ENCODE measurements at regions not wholly inside any gene's neighbourhood (a gene's known extent, or its start where the extent isn't known, plus 50 kb on each side); places are given as distances from the start of the nearest gene placed in this dataset.

- in situ Hi-C loops (cut with MboI; ENCODE audit: low sequenced_read_pairs, unreplicated experiment) = no loop called here
- TF ChIP-seq, protein P1, sequence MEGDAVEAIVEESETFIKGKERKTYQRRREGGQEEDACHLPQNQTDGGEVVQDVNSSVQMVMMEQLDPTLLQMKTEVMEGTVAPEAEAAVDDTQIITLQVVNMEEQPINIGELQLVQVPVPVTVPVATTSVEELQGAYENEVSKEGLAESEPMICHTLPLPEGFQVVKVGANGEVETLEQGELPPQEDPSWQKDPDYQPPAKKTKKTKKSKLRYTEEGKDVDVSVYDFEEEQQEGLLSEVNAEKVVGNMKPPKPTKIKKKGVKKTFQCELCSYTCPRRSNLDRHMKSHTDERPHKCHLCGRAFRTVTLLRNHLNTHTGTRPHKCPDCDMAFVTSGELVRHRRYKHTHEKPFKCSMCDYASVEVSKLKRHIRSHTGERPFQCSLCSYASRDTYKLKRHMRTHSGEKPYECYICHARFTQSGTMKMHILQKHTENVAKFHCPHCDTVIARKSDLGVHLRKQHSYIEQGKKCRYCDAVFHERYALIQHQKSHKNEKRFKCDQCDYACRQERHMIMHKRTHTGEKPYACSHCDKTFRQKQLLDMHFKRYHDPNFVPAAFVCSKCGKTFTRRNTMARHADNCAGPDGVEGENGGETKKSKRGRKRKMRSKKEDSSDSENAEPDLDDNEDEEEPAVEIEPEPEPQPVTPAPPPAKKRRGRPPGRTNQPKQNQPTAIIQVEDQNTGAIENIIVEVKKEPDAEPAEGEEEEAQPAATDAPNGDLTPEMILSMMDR (IDR thresholded peaks at IDR 0.05; ENCODE audit: borderline replicate concordance, control extremely low read depth, extremely low read depth, insufficient read depth, missing control alignments) = no peak
- peak; percentile 12 for DNase-seq (ENCODE audit: low spot score)
These were observed 649.6 kb upstream of the DIPK2B start for GRCh38 chrX:45850197-45850774.

DNA sequence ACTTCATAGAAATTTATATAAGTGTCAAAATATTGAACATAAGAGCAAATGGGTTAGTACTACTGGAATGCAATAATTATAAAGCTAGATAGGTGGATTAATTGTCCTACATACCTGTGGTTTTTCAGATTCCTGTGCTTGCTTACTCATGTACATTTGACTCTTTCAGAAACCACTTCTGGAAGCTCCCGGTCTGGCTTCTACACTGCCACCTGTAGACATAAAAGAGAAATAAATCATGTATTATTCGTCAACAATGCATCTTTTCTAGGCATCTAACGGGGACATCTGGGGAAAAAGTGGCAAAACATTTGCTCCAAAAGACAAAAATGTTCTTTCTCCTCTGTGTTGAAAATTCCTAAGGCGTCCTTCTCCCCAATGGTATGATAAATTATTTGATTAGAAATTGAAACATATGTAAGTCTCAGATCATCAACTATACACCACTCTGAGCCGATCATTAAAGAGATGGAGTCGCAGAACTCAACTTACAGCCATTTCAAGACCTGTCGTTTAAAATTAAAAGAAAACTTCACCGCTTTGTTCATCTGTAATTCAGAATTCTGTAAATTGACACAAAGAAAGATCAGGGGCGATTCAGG lies 648.7 kb upstream of the DIPK2B start:
- TF ChIP-seq, protein P1 (IDR thresholded peaks at IDR 0.05; ENCODE audit: borderline replicate concordance, control extremely low read depth, extremely low read depth, insufficient read depth, missing control alignments) = peak; percentile 10

GRCh38 chrX:45847961-45848360 lies 647.3 kb upstream of the DIPK2B start:
- TF ChIP-seq, protein P1 (IDR thresholded peaks at IDR 0.05; ENCODE audit: borderline replicate concordance, control extremely low read depth, extremely low read depth, insufficient read depth, missing control alignments) = no peak
- no peak for DNase-seq (ENCODE audit: low spot score)
- in situ Hi-C loops (cut with MboI; ENCODE audit: low sequenced_read_pairs, unreplicated experiment) = no loop called here

More for the DNA sequence above, 648.7 kb upstream of the DIPK2B start:
- in situ Hi-C loops (cut with MboI; ENCODE audit: low sequenced_read_pairs, unreplicated experiment) = no loop called here
- DNase-seq (ENCODE audit: low spot score) = peak; percentile 31

- in situ Hi-C loops (cut with MboI; ENCODE audit: low sequenced_read_pairs, unreplicated experiment) = no loop called here
- TF ChIP-seq, protein P1 (IDR thresholded peaks at IDR 0.05; ENCODE audit: borderline replicate concordance, control extremely low read depth, extremely low read depth, insufficient read depth, missing control alignments) = no peak
- DNase-seq (ENCODE audit: low spot score) = no peak
These were observed 645.7 kb upstream of the DIPK2B start for GRCh38 chrX:45846328-45846727.

- in situ Hi-C loops (cut with MboI; ENCODE audit: low sequenced_read_pairs, unreplicated experiment) = no loop called here
These were observed 644.5 kb upstream of the DIPK2B start for GRCh38 chrX:45845142-45845541.

GRCh38 chrX:45843518-45843917 lies 642.8 kb upstream of the DIPK2B start:
- no peak for DNase-seq (ENCODE audit: low spot score)
- in situ Hi-C loops (cut with MboI; ENCODE audit: low sequenced_read_pairs, unreplicated experiment) = no loop called here
- TF ChIP-seq, protein P1 (IDR thresholded peaks at IDR 0.05; ENCODE audit: borderline replicate concordance, control extremely low read depth, extremely low read depth, insufficient read depth, missing control alignments) = no peak

More at GRCh38 chrX:45845142-45845541, 644.5 kb upstream of the DIPK2B start:
- TF ChIP-seq, protein P1 (IDR thresholded peaks at IDR 0.05; ENCODE audit: borderline replicate concordance, control extremely low read depth, extremely low read depth, insufficient read depth, missing control alignments) = no peak
- DNase-seq (ENCODE audit: low spot score) = no peak
